ENCODE measurements at regions not wholly inside any gene's neighbourhood (a gene's known extent, or its start where the extent isn't known, plus 50 kb on each side); places are given as distances from the start of the nearest gene placed in this dataset.

DNA sequence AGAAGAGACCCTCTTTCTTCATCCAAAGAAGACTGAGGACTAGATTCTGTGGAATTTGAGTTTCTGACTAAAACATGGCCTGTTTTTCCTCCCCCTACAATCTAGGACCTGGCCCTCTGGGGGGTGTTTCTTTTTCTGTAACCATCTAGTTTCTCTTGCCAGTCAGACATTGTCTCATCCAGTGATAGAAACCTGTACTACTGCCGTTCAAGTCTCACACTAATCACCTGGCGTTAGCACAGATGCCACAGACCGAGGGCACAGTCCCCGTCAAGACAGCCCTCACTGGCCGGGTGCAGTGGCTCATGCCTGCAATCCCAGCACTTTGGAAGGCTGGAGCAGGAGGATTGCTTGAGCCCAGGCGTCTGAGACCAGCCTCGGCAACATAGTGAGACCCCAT, 126.9 kb upstream of the NDUFV2 start:
- no peak for DNase-seq (ENCODE audit: low read depth)
- Histone ChIP-seq H3K4me3 (ENCODE audit: low read depth, low read length) (no peak overlapping the region), H3K36me3 (ENCODE audit: control insufficient read depth, insufficient read depth, low read length) (no peaks in the 10 kb centered on the region), H3K27me3 (ENCODE audit: control insufficient read depth, insufficient read depth, low read length) (no peaks in the 10 kb centered on the region)
- TF ChIP-seq, protein P1, sequence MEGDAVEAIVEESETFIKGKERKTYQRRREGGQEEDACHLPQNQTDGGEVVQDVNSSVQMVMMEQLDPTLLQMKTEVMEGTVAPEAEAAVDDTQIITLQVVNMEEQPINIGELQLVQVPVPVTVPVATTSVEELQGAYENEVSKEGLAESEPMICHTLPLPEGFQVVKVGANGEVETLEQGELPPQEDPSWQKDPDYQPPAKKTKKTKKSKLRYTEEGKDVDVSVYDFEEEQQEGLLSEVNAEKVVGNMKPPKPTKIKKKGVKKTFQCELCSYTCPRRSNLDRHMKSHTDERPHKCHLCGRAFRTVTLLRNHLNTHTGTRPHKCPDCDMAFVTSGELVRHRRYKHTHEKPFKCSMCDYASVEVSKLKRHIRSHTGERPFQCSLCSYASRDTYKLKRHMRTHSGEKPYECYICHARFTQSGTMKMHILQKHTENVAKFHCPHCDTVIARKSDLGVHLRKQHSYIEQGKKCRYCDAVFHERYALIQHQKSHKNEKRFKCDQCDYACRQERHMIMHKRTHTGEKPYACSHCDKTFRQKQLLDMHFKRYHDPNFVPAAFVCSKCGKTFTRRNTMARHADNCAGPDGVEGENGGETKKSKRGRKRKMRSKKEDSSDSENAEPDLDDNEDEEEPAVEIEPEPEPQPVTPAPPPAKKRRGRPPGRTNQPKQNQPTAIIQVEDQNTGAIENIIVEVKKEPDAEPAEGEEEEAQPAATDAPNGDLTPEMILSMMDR (IDR thresholded peaks at IDR 0.05; ENCODE audit: insufficient read depth, low read length, poor library complexity, severe bottlenecking): no peak

DNA sequence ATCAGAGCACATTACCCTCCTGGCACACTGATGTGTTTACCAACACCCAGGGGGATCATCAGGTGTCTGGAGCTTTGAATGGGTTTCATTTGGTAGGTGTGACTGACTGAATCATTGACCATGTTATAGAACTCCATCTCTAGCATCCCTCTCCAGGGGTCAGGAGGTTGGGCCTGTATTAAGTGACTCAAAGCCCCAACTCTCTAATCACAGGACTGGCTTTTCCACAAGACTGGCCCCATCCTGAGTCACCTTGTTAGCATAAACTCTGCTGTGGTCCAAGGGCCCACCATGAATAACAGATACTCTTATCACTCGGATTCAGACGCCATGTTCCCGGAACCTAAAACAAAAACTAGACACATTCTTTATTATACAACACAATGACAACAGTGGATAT, 125.9 kb upstream of the NDUFV2 start:
- Histone ChIP-seq H3K4me3 (ENCODE audit: low read depth, low read length) (no peak overlapping the region), H3K36me3 (ENCODE audit: control insufficient read depth, insufficient read depth, low read length) (no peaks in the 10 kb centered on the region), H3K27me3 (ENCODE audit: control insufficient read depth, insufficient read depth, low read length) (no peaks in the 10 kb centered on the region)
- TF ChIP-seq, protein P1 (IDR thresholded peaks at IDR 0.05; ENCODE audit: insufficient read depth, low read length, poor library complexity, severe bottlenecking): no peak
- no peak for DNase-seq (ENCODE audit: low read depth)

DNA sequence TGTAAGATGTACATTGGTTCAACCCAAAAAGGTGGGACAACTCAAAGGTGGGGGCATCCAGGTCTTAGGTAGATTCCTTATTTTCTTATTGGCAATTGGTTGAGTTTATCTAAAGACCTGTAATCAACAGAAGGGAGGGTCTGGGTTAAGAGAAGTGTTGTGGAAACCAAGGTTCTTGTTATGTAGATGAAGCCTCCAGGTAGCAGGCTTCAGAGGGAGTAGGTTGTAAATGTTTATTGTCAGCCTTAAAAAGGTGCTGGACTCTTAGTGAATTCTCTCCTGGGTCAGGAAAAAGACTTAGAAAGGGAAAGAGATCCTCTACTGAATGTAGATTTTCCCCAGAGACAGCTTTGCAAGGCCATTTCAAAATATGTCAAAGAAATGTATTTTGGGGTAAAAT, 125.3 kb upstream of the NDUFV2 start:
- DNase-seq (ENCODE audit: low read depth): no peak
- Histone ChIP-seq H3K27me3 (ENCODE audit: control insufficient read depth, insufficient read depth, low read length) (no peaks in the 10 kb centered on the region), H3K4me3 (ENCODE audit: low read depth, low read length) (no peak overlapping the region), H3K36me3 (ENCODE audit: control insufficient read depth, insufficient read depth, low read length) (no peaks in the 10 kb centered on the region)
- TF ChIP-seq, protein P1 (IDR thresholded peaks at IDR 0.05; ENCODE audit: insufficient read depth, low read length, poor library complexity, severe bottlenecking): no peak

DNA sequence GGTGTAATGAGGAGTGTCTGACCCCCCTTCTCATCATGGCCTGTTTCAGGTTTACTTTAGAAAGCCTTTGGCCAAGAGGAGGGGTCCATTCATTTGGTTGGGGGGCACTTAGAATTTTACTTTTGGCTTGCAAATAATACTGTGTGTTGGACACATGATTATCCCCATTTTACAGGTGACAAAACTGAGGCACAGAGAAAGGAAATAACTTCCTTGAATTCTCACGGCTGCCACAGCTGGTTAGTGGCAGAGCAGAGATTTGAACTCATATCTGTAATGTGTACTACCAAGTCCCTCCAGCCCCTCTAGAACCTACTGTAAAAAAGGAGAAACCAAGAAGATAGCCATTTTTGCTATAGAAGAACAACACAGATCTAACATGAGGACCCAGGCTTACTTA, 124.8 kb upstream of the NDUFV2 start:
- Histone ChIP-seq H3K4me3 (ENCODE audit: low read depth, low read length) (no peak overlapping the region), H3K36me3 (ENCODE audit: control insufficient read depth, insufficient read depth, low read length) (no peaks in the 10 kb centered on the region), H3K27me3 (ENCODE audit: control insufficient read depth, insufficient read depth, low read length) (no peaks in the 10 kb centered on the region)
- DNase-seq (ENCODE audit: low read depth): no peak
- TF ChIP-seq, protein P1 (IDR thresholded peaks at IDR 0.05; ENCODE audit: insufficient read depth, low read length, poor library complexity, severe bottlenecking): no peak

DNA sequence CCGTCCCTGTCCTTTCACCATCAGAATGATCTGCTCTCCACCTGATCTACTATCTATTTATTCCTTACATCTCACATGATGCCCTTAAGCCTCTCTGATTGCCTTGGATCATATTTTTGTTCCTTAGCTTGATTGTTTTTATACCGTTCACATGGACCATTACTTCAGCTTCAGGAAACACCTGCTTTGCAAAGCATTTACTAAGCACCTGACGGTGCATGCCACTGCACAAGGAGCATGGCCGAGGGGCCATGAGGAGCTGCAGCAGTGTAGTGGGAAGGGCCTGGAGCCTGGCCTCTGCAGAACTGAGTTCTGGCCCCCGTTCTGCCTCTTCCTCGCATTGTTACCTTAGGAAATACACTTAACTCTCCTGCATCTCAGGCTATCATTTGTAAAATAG, 124.1 kb upstream of the NDUFV2 start:
- Histone ChIP-seq H3K4me3 (ENCODE audit: low read depth, low read length) (no peak overlapping the region), H3K27me3 (ENCODE audit: control insufficient read depth, insufficient read depth, low read length) (no peaks in the 10 kb centered on the region), H3K36me3 (ENCODE audit: control insufficient read depth, insufficient read depth, low read length) (no peaks in the 10 kb centered on the region)
- TF ChIP-seq, protein P1 (IDR thresholded peaks at IDR 0.05; ENCODE audit: insufficient read depth, low read length, poor library complexity, severe bottlenecking): no peak
- no peak for DNase-seq (ENCODE audit: low read depth)

DNA sequence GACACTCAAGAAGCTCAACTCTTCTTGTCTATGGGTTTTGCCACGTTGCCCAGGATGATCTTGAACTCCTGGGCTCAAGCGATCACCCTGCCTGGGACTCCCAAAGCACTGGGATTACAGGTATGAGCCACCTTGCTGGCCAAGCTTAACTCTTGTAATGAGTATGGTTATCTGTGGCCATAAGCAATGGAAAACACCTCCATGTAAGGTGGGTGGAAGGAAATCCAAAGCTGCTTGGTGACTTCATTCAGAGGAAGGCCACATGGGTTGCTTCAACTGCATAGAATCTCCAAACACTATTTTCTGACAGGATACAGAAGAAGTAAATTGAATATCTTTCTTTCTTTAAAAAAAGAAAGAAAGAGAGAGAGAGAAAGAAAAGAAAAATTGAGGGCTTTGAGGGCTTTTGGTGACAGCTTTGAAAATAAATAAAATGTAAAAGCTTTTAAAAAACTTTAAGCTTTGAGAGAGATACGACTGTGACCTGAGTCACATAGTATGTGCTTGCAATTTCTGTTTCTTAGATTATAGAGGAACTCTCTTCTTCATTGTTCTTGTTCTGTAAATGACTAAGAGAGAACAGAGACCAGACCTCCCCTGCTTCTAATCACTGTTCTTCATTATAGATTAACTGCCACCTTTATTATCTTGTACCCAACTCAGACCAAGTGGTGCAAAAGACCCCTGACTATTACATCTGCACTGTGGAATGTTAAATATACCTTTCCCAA, 123.1 kb upstream of the NDUFV2 start:
- Histone ChIP-seq H3K27me3 (ENCODE audit: control insufficient read depth, insufficient read depth, low read length) (no peaks in the 10 kb centered on the region), H3K36me3 (ENCODE audit: control insufficient read depth, insufficient read depth, low read length) (no peaks in the 10 kb centered on the region), H3K4me3 (ENCODE audit: low read depth, low read length) (no peak overlapping the region)
- TF ChIP-seq, protein P1 (IDR thresholded peaks at IDR 0.05; ENCODE audit: insufficient read depth, low read length, poor library complexity, severe bottlenecking): no peak
- no peak for DNase-seq (ENCODE audit: low read depth)

Measured in kidney epithelial cell (primary cell).